ENCODE measurements at regions not wholly inside any gene's neighbourhood (a gene's known extent, or its start where the extent isn't known, plus 50 kb on each side); places are given as distances from the start of the nearest gene placed in this dataset. TPM values are rescaled to one million over a fixed set of nuclear protein-coding genes. Genes with fewer than 3 reads are reported as not detected.

GRCh38 chr6:19781269-19781668 is 55.9 kb upstream of the ID4 start:
- no peak overlapping the region for H3K4me3 ChIP-seq
- no peaks in the 10 kb centered on the region for H3K27me3 ChIP-seq
- H3K27ac ChIP-seq: no peak overlapping the region
- ATAC-seq (no peak), DNase-seq (no peak)
- intact Hi-C loops (cut with DNase I): no loop called here
- H3K36me3 ChIP-seq: no peaks in the 10 kb centered on the region
- no peaks in the 10 kb centered on the region for H3K9me3 ChIP-seq
- H3K4me1 ChIP-seq: no peaks in the 10 kb centered on the region
- no peak for TF ChIP-seq CTCF (IDR thresholded peaks at IDR 0.05)

GRCh38 chr6:19782588-19782987 is 54.6 kb upstream of the ID4 start:
- H3K9me3 ChIP-seq: no peaks in the 10 kb centered on the region
- ATAC-seq (no peak), DNase-seq (no peak)
- no peak overlapping the region for H3K27ac ChIP-seq
- no peaks in the 10 kb centered on the region for H3K36me3 ChIP-seq
- no peaks in the 10 kb centered on the region for H3K4me1 ChIP-seq
- TF ChIP-seq CTCF (IDR thresholded peaks at IDR 0.05): no peak
- no peak overlapping the region for H3K4me3 ChIP-seq
- intact Hi-C loops (cut with DNase I): no loop called here
- no peaks in the 10 kb centered on the region for H3K27me3 ChIP-seq

Small RNA genes lying in the stretch of these regions (microRNA-seq; reads per million reads assigned to microRNA genes)
- not detected for gene MIR548A1 (ENCODE audit: borderline microRNAs expressed)
